Cardiac muscle cell (in vitro differentiated cells and primary cell): ENCODE measurements at regions not wholly inside any gene's neighbourhood (a gene's known extent, or its start where the extent isn't known, plus 50 kb on each side); places are given as distances from the start of the nearest gene placed in this dataset.

Experiments
- DNase-seq, 2 donors: peaks; one replicate each; pipeline versions ENCODE4 v3.0.0 to v3.0.0-alpha.2; 2010 to 2017; ENCODE audit warnings: low read depth in 1 of 2, low spot score in 1 of 2
- H3K27ac ChIP-seq: fragments of 200-600 bp; sonication (generic); 2 replicates; pipeline ENCODE4 v1.5.1; 2016
- H3K27me3 ChIP-seq: fragments of 200-600 bp; sonication (generic); 2 replicates; pipeline ENCODE4 v1.6.0; 2016; ENCODE audit warnings: control low read depth
- H3K36me3 ChIP-seq: fragments of 200-600 bp; sonication (generic); 2 replicates; pipeline ENCODE4 v1.5.1; 2016; ENCODE audit warnings: control low read depth
- H3K4me1 ChIP-seq: fragments of 200-600 bp; sonication (generic); 2 replicates; pipeline ENCODE4 v1.8.1; 2017; ENCODE audit warnings: low read depth, mild to moderate bottlenecking, mixed run types
- H3K4me3 ChIP-seq: fragments of 200-600 bp; sonication (generic); 2 replicates; pipeline ENCODE4 v1.5.1; 2016; ENCODE audit warnings: mild to moderate bottlenecking
- H3K9me3 ChIP-seq: fragments of 200-600 bp; sonication (generic); 2 replicates; pipeline ENCODE4 v1.5.1; 2017; ENCODE audit warnings: low read depth, mild to moderate bottlenecking, control low read depth
- CTCF ChIP-seq: IDR thresholded peaks from 2 replicates; pipeline ENCODE4 v1.5.1; 2012; ENCODE audit warnings: low read depth, mild to moderate bottlenecking, low read length

GRCh38 chr11:131290185-131290584, 80.2 kb upstream of the NTM start:
- no peak for TF ChIP-seq CTCF
- H3K4me3 ChIP-seq: no peak overlapping the region
- no peak for DNase-seq
- H3K9me3 ChIP-seq: no peaks in the 10 kb centered on the region
- H3K4me1 ChIP-seq: peaks cover 4% of the 10 kb centered on the region
- H3K27ac ChIP-seq: no peak overlapping the region
- H3K27me3 ChIP-seq: no peaks in the 10 kb centered on the region
- no peaks in the 10 kb centered on the region for H3K36me3 ChIP-seq

- H3K4me3 ChIP-seq: no peak overlapping the region
- peaks cover 8% of the 10 kb centered on the region for H3K4me1 ChIP-seq
- no peak for TF ChIP-seq CTCF
- H3K27me3 ChIP-seq: no peaks in the 10 kb centered on the region
- no peak overlapping the region for H3K27ac ChIP-seq
- no peak for DNase-seq
- no peaks in the 10 kb centered on the region for H3K36me3 ChIP-seq
- H3K9me3 ChIP-seq: no peaks in the 10 kb centered on the region
Observed at GRCh38 chr11:131295986-131296385, 74.4 kb upstream of the NTM start.

GRCh38 chr11:131297441-131297840, 73.0 kb upstream of the NTM start:
- Histone ChIP-seq H3K4me1 (peaks cover 16% of the 10 kb centered on the region), H3K27me3 (no peaks in the 10 kb centered on the region), H3K27ac (no peak overlapping the region), H3K9me3 (no peaks in the 10 kb centered on the region), H3K4me3 (no peak overlapping the region), H3K36me3 (no peaks in the 10 kb centered on the region)
- DNase-seq: no peak
- no peak for TF ChIP-seq CTCF

GRCh38 chr11:131299598-131300438, 70.6 kb upstream of the NTM start:
- H3K27ac ChIP-seq: no peak overlapping the region
- H3K36me3 ChIP-seq: no peaks in the 10 kb centered on the region
- H3K27me3 ChIP-seq: no peaks in the 10 kb centered on the region
- no peaks in the 10 kb centered on the region for H3K9me3 ChIP-seq
- peaks cover 16% of the 10 kb centered on the region for H3K4me1 ChIP-seq
- no peak overlapping the region for H3K4me3 ChIP-seq
- no peak for TF ChIP-seq CTCF
- no peak for DNase-seq

- Histone ChIP-seq H3K9me3 (no peaks in the 10 kb centered on the region), H3K4me3 (no peak overlapping the region), H3K27ac (no peak overlapping the region), H3K36me3 (no peaks in the 10 kb centered on the region), H3K4me1 (peaks cover 16% of the 10 kb centered on the region), H3K27me3 (no peaks in the 10 kb centered on the region)
- no peak for TF ChIP-seq CTCF
- DNase-seq: peak in 1 of 2 donors; percentile 3
Observed at GRCh38 chr11:131300439-131300717, 70.0 kb upstream of the NTM start.

GRCh38 chr11:131301306-131301705, 69.1 kb upstream of the NTM start:
- no peak overlapping the region for H3K4me3 ChIP-seq

More at GRCh38 chr11:131301306-131301705, 69.1 kb upstream of the NTM start:
- peaks cover 16% of the 10 kb centered on the region for H3K4me1 ChIP-seq
- H3K9me3 ChIP-seq: no peaks in the 10 kb centered on the region
- peak in 1 of 2 donors; percentile 50 for DNase-seq
- TF ChIP-seq CTCF: no peak
- no peak overlapping the region for H3K27ac ChIP-seq
- H3K36me3 ChIP-seq: no peaks in the 10 kb centered on the region
- H3K27me3 ChIP-seq: no peaks in the 10 kb centered on the region
